Fibroblast of skin of scalp (primary cell): ENCODE measurements at regions not wholly inside any gene's neighbourhood (a gene's known extent, or its start where the extent isn't known, plus 50 kb on each side); places are given as distances from the start of the nearest gene placed in this dataset.

Experiments used
- DNase-seq: peaks from one replicate; pipeline ENCODE4 v3.0.0-alpha.2; 2013

DNA sequence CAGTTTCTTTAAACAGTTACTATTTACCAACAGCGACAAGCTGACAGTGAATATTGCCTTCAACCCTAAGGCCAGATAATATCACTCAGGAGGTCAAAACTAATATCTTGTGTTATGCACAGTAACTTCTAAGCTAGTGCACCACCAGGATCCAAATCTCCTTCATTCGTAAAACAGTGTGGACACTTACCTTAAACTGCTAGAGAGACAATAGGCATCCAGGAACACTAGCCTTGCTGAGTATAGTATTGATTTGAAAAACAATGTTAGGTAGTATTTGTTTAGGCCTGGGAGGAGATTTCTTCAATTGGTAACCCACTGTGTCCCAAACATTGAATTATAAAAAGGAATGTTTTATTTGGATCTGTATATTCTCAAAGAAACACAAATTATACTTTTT, 707.9 kb upstream of the UBE2E2 start:
- DNase-seq = no peak

- DNase-seq = no peak
These were observed 707.3 kb upstream of the UBE2E2 start for GRCh38 chr3:22495791-22496190.

GRCh38 chr3:22496641-22497040, 706.5 kb upstream of the UBE2E2 start:
- DNase-seq = no peak

DNA sequence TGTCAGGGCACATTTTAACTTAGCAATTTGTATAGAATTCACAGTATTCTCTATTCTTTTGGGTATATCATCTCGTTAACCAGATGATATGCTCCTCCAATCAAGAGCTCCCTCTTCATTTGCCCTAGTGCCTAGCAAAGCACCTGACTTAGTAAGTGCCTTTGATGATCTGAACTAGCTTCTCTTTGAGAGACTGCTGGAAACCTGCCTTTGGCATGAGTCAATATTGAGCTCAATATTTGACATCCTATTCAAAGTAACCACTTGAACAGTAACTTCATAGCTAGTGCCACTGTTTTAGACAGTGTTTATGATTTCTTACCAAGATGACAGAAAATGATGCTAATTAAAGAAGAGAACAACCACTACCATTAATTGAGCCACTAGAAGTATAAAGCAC, 696.3 kb upstream of the UBE2E2 start:
- no peak for DNase-seq

- no peak for DNase-seq
These were observed 695.4 kb upstream of the UBE2E2 start for GRCh38 chr3:22507709-22508108.

- DNase-seq = no peak
These were observed 679.2 kb upstream of the UBE2E2 start for GRCh38 chr3:22523925-22524324.

DNA sequence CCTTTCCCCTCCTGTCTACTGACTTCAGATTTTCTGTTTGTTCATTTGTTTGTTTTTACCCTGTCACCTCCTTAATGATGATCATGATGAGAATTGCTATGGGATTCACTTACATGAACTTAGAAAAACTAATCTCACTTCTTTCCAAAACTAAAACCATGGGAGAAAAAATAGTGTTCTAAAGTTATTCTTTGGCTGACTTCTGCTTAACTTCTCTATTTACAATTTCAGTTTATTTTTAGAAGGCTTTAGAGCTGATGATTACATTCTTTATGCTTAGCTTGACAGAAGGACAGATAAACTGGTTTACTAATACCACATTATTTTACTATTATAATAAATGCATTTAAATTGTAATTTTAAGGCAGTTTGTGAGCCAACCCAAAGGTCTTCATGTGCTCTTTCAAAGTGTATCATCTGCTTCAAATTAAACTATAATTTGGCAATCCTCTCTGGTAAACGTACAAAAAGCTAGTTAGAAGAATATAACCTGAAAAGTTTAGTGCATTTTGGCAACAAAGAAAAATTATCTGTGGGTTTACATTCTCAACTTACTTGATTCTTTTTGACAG, 676.8 kb upstream of the UBE2E2 start:
- DNase-seq = no peak

- DNase-seq = no peak
These were observed 666.6 kb upstream of the UBE2E2 start for GRCh38 chr3:22536541-22536940.

DNA sequence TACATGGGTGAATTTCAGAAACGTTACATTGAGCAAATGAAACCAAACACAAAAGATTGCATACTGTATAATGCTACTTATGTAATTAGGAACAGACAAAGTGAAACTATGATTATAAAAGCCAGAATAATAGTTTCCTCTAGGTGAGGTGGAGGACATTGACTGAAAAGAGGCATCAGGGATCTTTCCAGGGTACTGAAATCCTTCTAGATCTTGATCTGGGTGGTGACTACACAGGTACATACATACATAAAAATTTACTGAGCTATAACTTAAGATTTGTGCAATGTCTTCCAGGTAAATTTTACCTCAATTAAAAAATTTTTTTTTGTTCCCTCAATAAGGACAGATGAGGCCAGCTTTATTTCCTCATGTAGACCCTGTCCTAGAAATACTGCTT, 665.6 kb upstream of the UBE2E2 start:
- no peak for DNase-seq

- DNase-seq = peak; percentile 3
These were observed 660.8 kb upstream of the UBE2E2 start for GRCh38 chr3:22542311-22542710.

GRCh38 chr3:22555753-22556435, 647.2 kb upstream of the UBE2E2 start:
- no peak for DNase-seq

DNA sequence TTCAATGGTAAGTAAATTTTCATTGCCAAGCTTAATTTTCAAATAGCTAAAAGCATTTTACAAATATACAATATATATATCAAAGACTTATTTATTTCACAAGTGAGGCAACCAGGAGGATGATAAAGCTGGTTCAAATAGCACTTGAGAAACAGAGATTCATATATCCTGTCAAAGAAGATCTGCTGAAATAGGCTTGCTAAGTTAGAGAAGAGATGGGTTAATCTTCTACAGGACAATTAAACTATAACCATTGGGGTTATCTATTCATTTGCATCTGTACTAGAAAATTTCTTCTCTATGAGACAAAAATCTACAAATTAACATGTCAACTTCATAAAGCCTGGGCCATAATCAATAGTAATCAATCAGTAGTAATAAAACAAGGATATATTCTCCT, 637.7 kb upstream of the UBE2E2 start:
- no peak for DNase-seq

GRCh38 chr3:22568285-22568684, 634.8 kb upstream of the UBE2E2 start:
- DNase-seq = no peak

- no peak for DNase-seq
These were observed 633.6 kb upstream of the UBE2E2 start for GRCh38 chr3:22569570-22569969.

DNA sequence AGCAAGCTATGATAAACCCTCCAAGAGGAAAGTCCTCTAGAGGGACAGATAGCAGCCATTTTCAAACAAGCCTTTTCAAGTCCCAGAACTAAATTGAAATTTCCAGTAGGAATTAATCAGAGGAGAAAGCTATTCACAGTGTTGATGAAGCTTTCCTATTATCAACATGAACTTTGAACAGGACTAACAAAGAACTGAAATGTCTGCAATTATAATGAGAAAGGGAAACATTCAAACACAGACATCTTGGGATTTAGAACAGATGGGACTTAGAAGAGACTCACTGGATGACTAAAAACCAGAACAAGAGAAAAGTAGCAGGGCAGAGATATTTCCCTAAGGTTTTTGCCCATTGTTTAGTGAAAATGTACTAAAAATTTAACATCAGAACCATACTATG, 622.1 kb upstream of the UBE2E2 start:
- DNase-seq = no peak

- no peak for DNase-seq
These were observed 620.9 kb upstream of the UBE2E2 start for GRCh38 chr3:22582266-22582665.

DNA sequence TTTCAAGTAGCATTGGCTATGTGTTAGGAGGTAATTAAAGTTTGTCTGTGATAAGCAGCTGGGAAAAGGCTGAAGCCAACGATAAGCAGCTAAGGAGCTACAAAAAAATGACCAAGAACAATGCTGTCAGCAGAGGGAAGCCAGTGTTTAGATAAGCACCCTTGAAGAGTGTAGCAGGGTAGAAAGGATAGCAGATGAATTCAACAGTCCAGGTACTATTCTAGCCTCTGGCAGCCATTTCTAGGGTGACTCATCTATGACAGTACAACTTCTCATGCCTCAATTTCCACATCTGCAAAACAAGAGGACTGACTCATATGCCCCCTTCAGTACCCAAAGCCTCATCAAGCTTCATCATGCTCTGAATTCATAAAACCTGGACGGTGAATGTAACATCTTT, 617.6 kb upstream of the UBE2E2 start:
- no peak for DNase-seq

GRCh38 chr3:22585911-22586310, 617.2 kb upstream of the UBE2E2 start:
- DNase-seq = no peak

DNA sequence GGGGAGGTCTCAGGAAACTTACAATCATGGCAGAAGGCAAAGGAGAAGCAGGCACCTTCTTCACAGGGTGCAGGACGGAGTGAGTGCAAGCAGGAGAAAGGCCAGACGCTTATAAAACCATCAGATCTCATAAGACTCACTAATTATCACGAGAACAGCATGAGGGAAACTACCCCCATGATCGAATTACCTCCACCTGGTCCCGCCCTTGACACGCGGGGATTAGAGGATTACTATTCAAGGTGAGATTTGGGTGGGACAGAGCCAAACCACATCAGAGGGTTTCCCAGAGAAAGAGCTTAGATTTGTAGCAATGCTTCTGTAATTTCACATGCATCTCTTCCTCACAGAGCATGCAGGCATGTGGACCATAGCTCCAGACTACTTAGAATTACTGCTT, 615.7 kb upstream of the UBE2E2 start:
- no peak for DNase-seq

- no peak for DNase-seq
These were observed 609.5 kb upstream of the UBE2E2 start for GRCh38 chr3:22593638-22594037.

DNA sequence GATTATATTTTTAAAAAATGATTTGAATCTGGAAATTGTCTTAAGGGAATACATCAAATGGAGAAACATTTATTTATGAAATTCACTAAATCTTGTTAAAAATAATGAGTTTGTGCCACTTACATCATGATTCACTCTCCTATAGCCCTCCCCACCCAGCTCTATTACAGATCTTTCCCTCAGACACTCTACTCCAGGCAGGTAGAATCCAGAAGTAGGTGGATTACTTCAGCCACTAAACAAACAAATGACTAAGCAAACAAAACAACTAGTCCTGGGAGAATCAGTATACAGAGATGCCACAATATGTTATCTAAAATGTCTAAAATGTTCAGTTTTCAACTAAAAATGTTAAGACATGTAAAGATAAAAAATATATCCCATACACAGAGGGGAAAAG, 608.1 kb upstream of the UBE2E2 start:
- DNase-seq = no peak

GRCh38 chr3:22606461-22606860, 596.7 kb upstream of the UBE2E2 start:
- DNase-seq = no peak

- peak; percentile 1 for DNase-seq
These were observed 596.2 kb upstream of the UBE2E2 start for GRCh38 chr3:22606938-22607337.

- no peak for DNase-seq
These were observed 595.0 kb upstream of the UBE2E2 start for GRCh38 chr3:22608093-22608492.

DNA sequence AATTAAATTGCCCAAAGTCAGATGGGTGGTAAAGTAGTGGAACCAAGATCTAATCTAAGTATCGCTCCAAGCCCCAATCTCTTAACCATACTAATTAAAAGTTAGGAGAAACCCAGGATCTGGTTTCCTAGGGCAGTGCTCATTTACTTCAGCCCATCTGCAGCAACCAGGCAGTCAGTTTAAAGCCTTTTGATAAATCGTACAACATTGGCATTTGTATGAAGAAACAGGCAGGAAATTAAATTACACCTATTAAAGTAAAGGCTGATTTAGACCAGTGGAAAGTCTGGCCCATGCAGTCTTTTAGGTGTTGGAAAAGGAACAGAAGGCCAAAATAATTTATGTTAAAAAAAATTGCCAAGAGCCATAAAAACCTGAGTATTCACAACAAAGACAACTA, 594.4 kb upstream of the UBE2E2 start:
- DNase-seq = no peak
